Left renal pelvis (tissue), 4 donors: ENCODE measurements at regions not wholly inside any gene's neighbourhood (a gene's known extent, or its start where the extent isn't known, plus 50 kb on each side); places are given as distances from the start of the nearest gene placed in this dataset.
"Not testable (repeated sequence)": the region's sequence is repeated elsewhere in the genome, so short reads cannot be mapped to it uniquely, and the experiment has no call there.

Experiments used
- DNase-seq, 4 donors: peaks; one replicate each; pipeline ENCODE4 v3.0.0-alpha.2; 2013; ENCODE audit warnings: low read depth in 4 of 4, low spot score in 3 of 4

- no peak for DNase-seq
These were observed 289.0 kb upstream of the XYLT1 start for GRCh38 chr16:17759451-17760390.

- DNase-seq: no peak
These were observed 287.0 kb upstream of the XYLT1 start for GRCh38 chr16:17757808-17758207.

- no peak for DNase-seq
These were observed 284.4 kb upstream of the XYLT1 start for GRCh38 chr16:17755158-17755557.

- no peak for DNase-seq
These were observed 282.7 kb upstream of the XYLT1 start for GRCh38 chr16:17753434-17753833.

- DNase-seq: no peak
These were observed 278.9 kb upstream of the XYLT1 start for GRCh38 chr16:17749706-17750105.

GRCh38 chr16:17748044-17748719, 277.4 kb upstream of the XYLT1 start:
- DNase-seq: no peak

- DNase-seq: no peak
These were observed 276.5 kb upstream of the XYLT1 start for GRCh38 chr16:17747081-17747756.

GRCh38 chr16:17744921-17745572, 274.3 kb upstream of the XYLT1 start:
- DNase-seq: no peak

- no peak for DNase-seq
These were observed 272.8 kb upstream of the XYLT1 start for GRCh38 chr16:17743578-17743977.

- no peak for DNase-seq
These were observed 272.4 kb upstream of the XYLT1 start for GRCh38 chr16:17743158-17743557.

- DNase-seq: not testable (repeated sequence)
These were observed 264.3 kb upstream of the XYLT1 start for GRCh38 chr16:17735099-17735498.

GRCh38 chr16:17729820-17730219, 259.1 kb upstream of the XYLT1 start:
- no peak for DNase-seq

- DNase-seq: no peak
These were observed 257.4 kb upstream of the XYLT1 start for GRCh38 chr16:17728196-17728595.

- DNase-seq: no peak
These were observed 253.6 kb upstream of the XYLT1 start for GRCh38 chr16:17724242-17724898.

- no peak for DNase-seq
These were observed 252.9 kb upstream of the XYLT1 start for GRCh38 chr16:17723531-17724134.

- DNase-seq: no peak
These were observed 247.7 kb upstream of the XYLT1 start for GRCh38 chr16:17718495-17718894.

- DNase-seq: no peak
These were observed 235.1 kb upstream of the XYLT1 start for GRCh38 chr16:17705847-17706246.

- no peak for DNase-seq
These were observed 225.9 kb upstream of the XYLT1 start for GRCh38 chr16:17696616-17697015.

- no peak for DNase-seq
These were observed 221.7 kb upstream of the XYLT1 start for GRCh38 chr16:17692484-17692883.

- DNase-seq: no peak
These were observed 221.1 kb upstream of the XYLT1 start for GRCh38 chr16:17691899-17692176.
